ENCODE measurements at regions not wholly inside any gene's neighbourhood (a gene's known extent, or its start where the extent isn't known, plus 50 kb on each side); places are given as distances from the start of the nearest gene placed in this dataset.

DNA sequence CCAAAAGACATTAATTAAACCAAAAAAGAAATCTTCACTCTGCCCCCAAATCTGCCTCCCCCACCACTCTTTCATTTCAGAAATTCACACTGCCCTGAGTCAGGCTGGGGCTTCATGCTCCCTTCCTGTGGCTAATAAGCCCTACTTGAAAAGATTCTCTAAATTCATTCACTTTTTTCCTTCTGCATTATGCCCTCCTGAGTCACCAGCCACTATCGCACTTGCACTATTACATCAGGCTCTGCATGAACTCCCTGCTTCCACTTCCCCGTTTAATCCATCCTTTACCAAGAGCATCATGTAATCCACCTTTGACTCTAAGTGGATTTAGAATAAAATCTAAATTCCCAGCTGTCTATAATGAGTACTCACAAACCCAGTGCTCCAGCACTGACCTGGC lies 295.4 kb upstream of the KLF3 start:
- no peak for ATAC-seq (ENCODE audit: low read depth in 2 of 2)
- H3K4me1 Mint-ChIP-seq, result peaks cover 0 to 4% (median 0%) of the 10 kb centered on the region in 3 donors
- H3K27me3 Mint-ChIP-seq, result peaks cover 0 to 3% (median 0%) of the 10 kb centered on the region in 3 donors
- H3K9me3 Mint-ChIP-seq, result peaks cover 0 to 7% (median 0%) of the 10 kb centered on the region in 7 donors
- peak overlapping the region in 1 of 6 donors; percentile 78 for H3K27ac Mint-ChIP-seq
- no peak overlapping the region for H3K4me3 Mint-ChIP-seq
- H3K36me3 Mint-ChIP-seq, result no peaks in the 10 kb centered on the region
- DNase-seq, result no peak

- Mint-ChIP-seq H3K9me3 (peaks cover 0 to 7% (median 0%) of the 10 kb centered on the region in 7 donors), H3K4me3 (no peak overlapping the region), H3K27me3 (peaks cover 0 to 3% (median 0%) of the 10 kb centered on the region in 3 donors), H3K4me1 (peaks cover 0 to 4% (median 0%) of the 10 kb centered on the region in 3 donors), H3K27ac (no peak overlapping the region), H3K36me3 (no peaks in the 10 kb centered on the region)
- DNase-seq (no peak), ATAC-seq (ENCODE audit: low read depth in 2 of 2) (no peak)
These were observed 292.6 kb upstream of the KLF3 start for GRCh38 chr4:38371391-38371851.

- ATAC-seq (ENCODE audit: low read depth in 2 of 2) (no peak), DNase-seq (no peak)
- H3K36me3 Mint-ChIP-seq, result no peaks in the 10 kb centered on the region
- no peak overlapping the region for H3K27ac Mint-ChIP-seq
- peaks cover 0 to 7% (median 0%) of the 10 kb centered on the region in 7 donors for H3K9me3 Mint-ChIP-seq
- H3K4me1 Mint-ChIP-seq, result peaks cover 0 to 4% (median 0%) of the 10 kb centered on the region in 3 donors
- H3K27me3 Mint-ChIP-seq, result peaks cover 0 to 5% (median 3%) of the 10 kb centered on the region in 3 donors
- H3K4me3 Mint-ChIP-seq, result no peak overlapping the region
These were observed 290.6 kb upstream of the KLF3 start for GRCh38 chr4:38373375-38373774.

GRCh38 chr4:38377195-38377594 lies 286.8 kb upstream of the KLF3 start:
- Mint-ChIP-seq H3K36me3 (no peaks in the 10 kb centered on the region), H3K4me3 (no peak overlapping the region), H3K4me1 (peaks cover 0 to 4% (median 0%) of the 10 kb centered on the region in 3 donors), H3K9me3 (peaks cover 0 to 7% (median 0%) of the 10 kb centered on the region in 7 donors), H3K27me3 (peaks cover 0 to 5% (median 0%) of the 10 kb centered on the region in 3 donors), H3K27ac (no peak overlapping the region)
- DNase-seq (no peak), ATAC-seq (ENCODE audit: low read depth in 2 of 2) (no peak)

DNA sequence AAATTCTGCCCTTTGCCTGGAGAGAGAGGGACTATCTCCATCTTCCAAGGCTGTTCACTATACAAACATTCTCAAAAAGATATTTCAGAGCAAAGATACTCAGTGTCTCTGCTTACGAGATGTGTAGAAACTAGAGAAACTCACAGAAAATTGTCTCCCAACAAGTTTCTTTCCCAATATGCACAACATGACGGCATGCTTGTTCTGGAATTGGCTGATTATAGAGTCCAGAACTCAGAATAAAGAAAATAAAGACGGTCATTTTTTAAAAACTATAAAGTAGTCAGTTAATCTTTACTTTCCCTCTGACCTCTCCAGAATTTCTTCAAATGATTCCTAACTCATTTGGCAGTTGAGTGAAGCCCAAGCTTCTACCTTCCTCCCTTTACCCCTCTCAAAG lies 285.5 kb upstream of the KLF3 start:
- H3K9me3 Mint-ChIP-seq, result no peaks in the 10 kb centered on the region
- no peak overlapping the region for H3K27ac Mint-ChIP-seq
- ATAC-seq (ENCODE audit: low read depth in 2 of 2), result no peak
- no peak overlapping the region for H3K4me3 Mint-ChIP-seq
- H3K36me3 Mint-ChIP-seq, result no peaks in the 10 kb centered on the region
- no peak for DNase-seq
- peaks cover 0 to 5% (median 0%) of the 10 kb centered on the region in 3 donors for H3K27me3 Mint-ChIP-seq
- H3K4me1 Mint-ChIP-seq, result no peaks in the 10 kb centered on the region

- ATAC-seq (ENCODE audit: low read depth in 2 of 2) (no peak), DNase-seq (no peak)
- H3K27me3 Mint-ChIP-seq, result peaks cover 0 to 5% (median 0%) of the 10 kb centered on the region in 3 donors
- H3K27ac Mint-ChIP-seq, result no peak overlapping the region
- H3K9me3 Mint-ChIP-seq, result no peaks in the 10 kb centered on the region
- no peak overlapping the region for H3K4me3 Mint-ChIP-seq
- H3K36me3 Mint-ChIP-seq, result no peaks in the 10 kb centered on the region
- peaks cover 0 to 5% (median 0%) of the 10 kb centered on the region in 3 donors for H3K4me1 Mint-ChIP-seq
These were observed 282.2 kb upstream of the KLF3 start for GRCh38 chr4:38381788-38382187.

DNA sequence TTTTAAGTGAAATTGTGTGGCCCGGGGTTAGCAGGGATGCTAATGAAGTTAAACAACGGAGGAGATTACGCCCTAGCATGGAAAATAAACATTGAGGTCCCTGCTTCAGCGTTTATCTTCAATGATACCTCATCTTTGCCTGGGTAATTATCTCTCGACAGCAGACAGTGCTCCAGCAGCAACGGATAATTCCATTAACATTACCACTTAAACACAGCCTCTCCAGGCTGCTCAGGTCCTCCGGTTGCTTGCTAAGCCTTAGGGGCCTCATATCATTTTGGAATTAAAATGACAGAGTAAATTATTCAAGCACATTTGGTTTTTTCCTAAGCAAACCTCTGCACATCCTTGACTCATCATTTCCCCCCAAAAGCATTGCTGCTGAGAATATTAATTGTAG lies 281.5 kb upstream of the KLF3 start:
- Mint-ChIP-seq H3K4me3 (no peak overlapping the region), H3K36me3 (no peaks in the 10 kb centered on the region), H3K4me1 (peaks cover 0 to 5% (median 0%) of the 10 kb centered on the region in 3 donors), H3K27me3 (peaks cover 0 to under 1% (median 0%) of the 10 kb centered on the region in 3 donors), H3K27ac (no peak overlapping the region), H3K9me3 (no peaks in the 10 kb centered on the region)
- no peak for ATAC-seq (ENCODE audit: low read depth in 2 of 2)
- no peak for DNase-seq

DNA sequence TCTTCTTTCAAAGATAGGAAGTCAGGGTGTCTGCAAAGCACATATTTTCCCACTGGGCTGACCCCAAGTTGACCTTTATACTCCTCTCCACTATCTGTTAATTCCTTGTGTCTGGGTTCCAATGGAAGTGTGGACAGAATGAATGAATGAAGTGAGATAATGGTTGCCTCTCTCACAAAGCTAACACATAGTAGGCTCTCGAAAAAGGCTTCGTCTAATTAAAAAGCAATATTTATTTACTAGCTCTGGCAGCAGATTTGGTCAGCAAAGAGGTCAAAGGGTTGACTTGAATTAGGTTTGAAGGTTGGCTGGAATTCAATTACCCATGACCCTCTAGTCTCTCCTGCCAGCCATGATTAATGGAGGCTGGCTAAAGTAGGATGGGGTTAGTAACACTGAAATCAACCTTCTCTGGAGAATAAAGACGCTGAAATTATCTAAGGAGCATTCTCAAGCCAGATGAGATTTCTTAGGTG lies 280.3 kb upstream of the KLF3 start:
- H3K4me3 Mint-ChIP-seq, result no peak overlapping the region
- H3K9me3 Mint-ChIP-seq, result peaks cover 0 to 9% (median 0%) of the 10 kb centered on the region in 7 donors
- no peak for ATAC-seq (ENCODE audit: low read depth in 2 of 2)
- no peaks in the 10 kb centered on the region for H3K27me3 Mint-ChIP-seq
- H3K27ac Mint-ChIP-seq, result no peak overlapping the region
- no peak for DNase-seq
- H3K36me3 Mint-ChIP-seq, result peaks cover 0 to under 1% of the 10 kb centered on the region in 2 donors
- H3K4me1 Mint-ChIP-seq, result peaks cover 0 to 5% (median 0%) of the 10 kb centered on the region in 3 donors

GRCh38 chr4:38385093-38386004 lies 278.6 kb upstream of the KLF3 start:
- peaks cover under 1 to 17% of the 10 kb centered on the region in 2 donors for H3K36me3 Mint-ChIP-seq
- ATAC-seq (ENCODE audit: low read depth in 2 of 2), result no peak
- peak overlapping the region in 1 of 6 donors; percentile 30 for H3K27ac Mint-ChIP-seq
- peaks cover 0 to 5% (median 0%) of the 10 kb centered on the region in 3 donors for H3K4me1 Mint-ChIP-seq
- DNase-seq, result no peak
- peaks cover 3 to 26% (median 12%) of the 10 kb centered on the region in 7 donors for H3K9me3 Mint-ChIP-seq
- H3K4me3 Mint-ChIP-seq, result no peak overlapping the region
- no peaks in the 10 kb centered on the region for H3K27me3 Mint-ChIP-seq

- Mint-ChIP-seq H3K27me3 (no peaks in the 10 kb centered on the region), H3K4me3 (no peak overlapping the region), H3K27ac (peak overlapping the region in 1 of 6 donors; percentile 49), H3K36me3 (peaks cover 6 to 24% of the 10 kb centered on the region in 2 donors), H3K4me1 (peaks cover 0 to 5% (median 0%) of the 10 kb centered on the region in 3 donors), H3K9me3 (peaks cover 3 to 33% (median 19%) of the 10 kb centered on the region in 7 donors)
- ATAC-seq (ENCODE audit: low read depth in 2 of 2) (no peak), DNase-seq (no peak)
These were observed 277.9 kb upstream of the KLF3 start for GRCh38 chr4:38386005-38386551.

DNA sequence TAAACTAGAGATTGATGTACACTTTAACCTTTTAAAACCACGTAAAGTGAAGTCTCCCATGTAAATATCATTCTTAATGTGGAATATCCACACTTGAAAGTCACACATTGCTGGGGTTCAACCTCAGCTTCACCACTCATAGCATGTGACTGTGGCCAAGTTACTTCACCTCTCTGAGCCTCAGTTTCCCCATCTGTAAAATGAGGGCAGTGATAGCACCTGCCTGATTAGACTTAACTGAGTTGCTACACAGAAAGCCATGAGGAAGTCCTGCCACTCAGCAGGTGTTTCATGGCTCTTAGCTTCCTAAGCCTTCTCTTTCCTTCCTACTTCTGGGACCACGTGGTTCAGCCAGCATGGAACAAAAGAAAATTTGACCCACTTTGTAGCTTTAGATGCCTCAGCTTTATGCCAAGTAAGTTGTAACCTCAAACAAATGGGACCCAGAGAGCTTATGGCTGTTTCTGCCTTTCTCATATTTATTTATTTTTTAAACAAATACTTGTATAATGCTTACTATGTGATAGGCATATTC lies 277.3 kb upstream of the KLF3 start:
- Mint-ChIP-seq H3K36me3 (peaks cover 10 to 31% of the 10 kb centered on the region in 2 donors), H3K4me1 (peaks cover 0 to 5% (median 0%) of the 10 kb centered on the region in 3 donors), H3K9me3 (peaks cover 7 to 40% (median 25%) of the 10 kb centered on the region in 7 donors), H3K27ac (no peak overlapping the region), H3K27me3 (no peaks in the 10 kb centered on the region), H3K4me3 (no peak overlapping the region)
- DNase-seq (no peak), ATAC-seq (ENCODE audit: low read depth in 2 of 2) (no peak)

GRCh38 chr4:38387348-38387747 lies 276.7 kb upstream of the KLF3 start:
- Mint-ChIP-seq H3K36me3 (peaks cover 15 to 37% of the 10 kb centered on the region in 2 donors), H3K27ac (no peak overlapping the region), H3K4me3 (no peak overlapping the region), H3K4me1 (peaks cover 0 to 5% (median 0%) of the 10 kb centered on the region in 3 donors), H3K9me3 (peaks cover 10 to 46% (median 30%) of the 10 kb centered on the region in 7 donors), H3K27me3 (no peaks in the 10 kb centered on the region)
- no peak for DNase-seq
- no peak for ATAC-seq (ENCODE audit: low read depth in 2 of 2)

GRCh38 chr4:38387819-38388218 lies 276.2 kb upstream of the KLF3 start:
- H3K4me1 Mint-ChIP-seq, result peaks cover 0 to 5% (median 0%) of the 10 kb centered on the region in 3 donors
- H3K27me3 Mint-ChIP-seq, result no peaks in the 10 kb centered on the region
- H3K9me3 Mint-ChIP-seq, result peaks cover 10 to 51% (median 31%) of the 10 kb centered on the region in 7 donors
- ATAC-seq (ENCODE audit: low read depth in 2 of 2) (no peak), DNase-seq (no peak)
- H3K4me3 Mint-ChIP-seq, result no peak overlapping the region
- no peak overlapping the region for H3K27ac Mint-ChIP-seq
- H3K36me3 Mint-ChIP-seq, result peaks cover 15 to 37% of the 10 kb centered on the region in 2 donors

All from naive B cell (primary cell).